ENCODE measurements at regions not wholly inside any gene's neighbourhood (a gene's known extent, or its start where the extent isn't known, plus 50 kb on each side); places are given as distances from the start of the nearest gene placed in this dataset.

GRCh38 chr1:87165177-87165576, 163.5 kb upstream of the LMO4 start:
- no peak for TF ChIP-seq CTCF (IDR thresholded peaks at IDR 0.05; ENCODE audit: unreplicated experiment)

GRCh38 chr1:87167157-87167789, 161.4 kb upstream of the LMO4 start:
- Mint-ChIP-seq H3K4me1 (peaks cover 14% of the 10 kb centered on the region), H3K9me3 (no peaks in the 10 kb centered on the region), H3K27ac (no peak overlapping the region)

More at GRCh38 chr1:87165177-87165576, 163.5 kb upstream of the LMO4 start:
- Mint-ChIP-seq H3K27me3 (ENCODE audit: low read depth) (peaks cover 14% of the 10 kb centered on the region), H3K36me3 (no peaks in the 10 kb centered on the region), H3K4me3 (no peak overlapping the region), H3K4me1 (peaks cover 9% of the 10 kb centered on the region), H3K27ac (no peak overlapping the region), H3K9me3 (no peaks in the 10 kb centered on the region)
- no peak for DNase-seq (ENCODE audit: low spot score in 2 of 2, unreplicated experiment in 2 of 2)

DNA sequence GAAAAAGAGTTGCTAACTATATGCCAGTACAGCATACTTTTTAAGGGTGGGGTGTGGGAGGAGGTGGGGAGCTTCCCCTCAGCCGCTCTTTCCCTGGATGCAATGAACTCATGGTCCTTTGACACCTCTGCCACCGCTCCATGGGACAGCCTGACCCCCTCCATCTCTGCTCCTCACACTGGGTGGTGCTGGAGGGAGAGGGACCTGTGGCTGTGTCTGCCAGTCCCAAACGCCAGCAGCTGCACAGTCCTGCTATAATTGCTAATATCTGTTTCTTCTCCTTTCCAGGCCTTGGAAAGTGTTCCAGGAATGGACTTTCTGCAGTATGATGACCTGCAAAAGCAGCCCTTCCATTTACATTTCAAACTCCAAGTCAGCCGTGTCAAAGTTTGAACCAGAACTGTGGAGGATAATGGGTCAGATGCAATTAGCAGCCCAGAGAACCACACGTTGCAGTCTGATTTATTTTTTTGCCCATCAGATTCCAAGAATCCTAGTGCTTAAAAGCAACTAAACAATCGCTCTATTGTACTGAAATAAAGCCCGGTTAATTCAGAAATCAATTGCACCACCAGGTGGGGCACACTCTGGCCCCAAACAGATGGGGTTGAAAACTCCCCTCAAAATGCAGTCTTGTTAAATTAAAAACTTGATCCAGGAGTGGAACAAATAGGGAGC, 160.7 kb upstream of the LMO4 start:
- DNase-seq (ENCODE audit: low spot score in 2 of 2, unreplicated experiment in 2 of 2): no peak
- TF ChIP-seq CTCF (IDR thresholded peaks at IDR 0.05; ENCODE audit: unreplicated experiment): no peak
- no peaks in the 10 kb centered on the region for H3K9me3 Mint-ChIP-seq
- no peak overlapping the region for H3K4me3 Mint-ChIP-seq
- no peaks in the 10 kb centered on the region for H3K36me3 Mint-ChIP-seq
- peaks cover 14% of the 10 kb centered on the region for H3K4me1 Mint-ChIP-seq
- no peak overlapping the region for H3K27ac Mint-ChIP-seq
- H3K27me3 Mint-ChIP-seq (ENCODE audit: low read depth): peaks cover 9% of the 10 kb centered on the region

More at GRCh38 chr1:87167157-87167789, 161.4 kb upstream of the LMO4 start:
- peaks cover 12% of the 10 kb centered on the region for H3K27me3 Mint-ChIP-seq (ENCODE audit: low read depth)
- no peaks in the 10 kb centered on the region for H3K36me3 Mint-ChIP-seq
- TF ChIP-seq CTCF (IDR thresholded peaks at IDR 0.05; ENCODE audit: unreplicated experiment): no peak
- no peak for DNase-seq (ENCODE audit: low spot score in 2 of 2, unreplicated experiment in 2 of 2)
- no peak overlapping the region for H3K4me3 Mint-ChIP-seq

- peaks cover 9% of the 10 kb centered on the region for H3K27me3 Mint-ChIP-seq (ENCODE audit: low read depth)
- no peaks in the 10 kb centered on the region for H3K9me3 Mint-ChIP-seq
- no peak overlapping the region for H3K4me3 Mint-ChIP-seq
- H3K4me1 Mint-ChIP-seq: peaks cover 16% of the 10 kb centered on the region
- TF ChIP-seq CTCF (IDR thresholded peaks at IDR 0.05; ENCODE audit: unreplicated experiment): no peak
- DNase-seq (ENCODE audit: low spot score in 2 of 2, unreplicated experiment in 2 of 2): no peak
- H3K36me3 Mint-ChIP-seq: no peaks in the 10 kb centered on the region
- no peak overlapping the region for H3K27ac Mint-ChIP-seq
Observed at GRCh38 chr1:87169263-87169910, 159.3 kb upstream of the LMO4 start.

- DNase-seq (ENCODE audit: low spot score in 2 of 2, unreplicated experiment in 2 of 2): no peak
- TF ChIP-seq CTCF (IDR thresholded peaks at IDR 0.05; ENCODE audit: unreplicated experiment): no peak
- Mint-ChIP-seq H3K4me1 (peaks cover 22% of the 10 kb centered on the region), H3K36me3 (no peaks in the 10 kb centered on the region), H3K27ac (no peak overlapping the region), H3K9me3 (peaks cover 4% of the 10 kb centered on the region), H3K27me3 (ENCODE audit: low read depth) (peaks cover 7% of the 10 kb centered on the region), H3K4me3 (no peak overlapping the region)
Observed at GRCh38 chr1:87170157-87170556, 158.5 kb upstream of the LMO4 start.

Data from mesothelial cell of epicardium (in vitro differentiated cells).